ENCODE measurements at regions not wholly inside any gene's neighbourhood (a gene's known extent, or its start where the extent isn't known, plus 50 kb on each side); places are given as distances from the start of the nearest gene placed in this dataset.

- DNase-seq (ENCODE audit: low spot score) (no peak), FAIRE-seq (no peak)
These were observed 219.2 kb upstream of the KLF4 start for GRCh38 chr9:107708791-107709190.

- FAIRE-seq (no peak), DNase-seq (ENCODE audit: low spot score) (peak; percentile 24)
These were observed 218.4 kb upstream of the KLF4 start for GRCh38 chr9:107707915-107708441.

GRCh38 chr9:107707428-107707837 is 217.9 kb upstream of the KLF4 start:
- no peak for FAIRE-seq
- peak; percentile 44 for DNase-seq (ENCODE audit: low spot score)

GRCh38 chr9:107706701-107707427 is 217.3 kb upstream of the KLF4 start:
- FAIRE-seq: no peak
- DNase-seq (ENCODE audit: low spot score): no peak

- FAIRE-seq (no peak), DNase-seq (ENCODE audit: low spot score) (no peak)
These were observed 216.0 kb upstream of the KLF4 start for GRCh38 chr9:107705521-107705920.

- DNase-seq (ENCODE audit: low spot score): no peak
- FAIRE-seq: no peak
These were observed 215.2 kb upstream of the KLF4 start for GRCh38 chr9:107704774-107705173.

GRCh38 chr9:107703651-107704050 is 214.1 kb upstream of the KLF4 start:
- no peak for DNase-seq (ENCODE audit: low spot score)
- FAIRE-seq: no peak

- FAIRE-seq: no peak
- no peak for DNase-seq (ENCODE audit: low spot score)
These were observed 211.3 kb upstream of the KLF4 start for GRCh38 chr9:107700847-107701246.

GRCh38 chr9:107699231-107699630 is 209.7 kb upstream of the KLF4 start:
- no peak for DNase-seq (ENCODE audit: low spot score)
- no peak for FAIRE-seq

- DNase-seq (ENCODE audit: low spot score): no peak
- FAIRE-seq: no peak
These were observed 209.2 kb upstream of the KLF4 start for GRCh38 chr9:107698779-107699178.

GRCh38 chr9:107696302-107696701 is 206.7 kb upstream of the KLF4 start:
- DNase-seq (ENCODE audit: low spot score) (no peak), FAIRE-seq (no peak)

- no peak for FAIRE-seq
- DNase-seq (ENCODE audit: low spot score): no peak
These were observed 204.8 kb upstream of the KLF4 start for GRCh38 chr9:107694390-107694789.

- no peak for DNase-seq (ENCODE audit: low spot score)
These were observed 204.2 kb upstream of the KLF4 start for GRCh38 chr9:107693625-107694326.

GRCh38 chr9:107691664-107692063 is 202.1 kb upstream of the KLF4 start:
- DNase-seq (ENCODE audit: low spot score): no peak
- no peak for FAIRE-seq

More at GRCh38 chr9:107693625-107694326, 204.2 kb upstream of the KLF4 start:
- FAIRE-seq: no peak

GRCh38 chr9:107690021-107690420 is 200.5 kb upstream of the KLF4 start:
- no peak for FAIRE-seq

GRCh38 chr9:107688728-107689127 is 199.2 kb upstream of the KLF4 start:
- DNase-seq (ENCODE audit: low spot score) (no peak), FAIRE-seq (no peak)

More at GRCh38 chr9:107690021-107690420, 200.5 kb upstream of the KLF4 start:
- no peak for DNase-seq (ENCODE audit: low spot score)

GRCh38 chr9:107685901-107686300 is 196.3 kb upstream of the KLF4 start:
- FAIRE-seq (no peak), DNase-seq (ENCODE audit: low spot score) (no peak)

- DNase-seq (ENCODE audit: low spot score) (no peak), FAIRE-seq (no peak)
These were observed 195.8 kb upstream of the KLF4 start for GRCh38 chr9:107685376-107685775.

GRCh38 chr9:107684224-107684623 is 194.7 kb upstream of the KLF4 start:
- no peak for FAIRE-seq
- no peak for DNase-seq (ENCODE audit: low spot score)

GRCh38 chr9:107683566-107683965 is 194.0 kb upstream of the KLF4 start:
- no peak for FAIRE-seq
- no peak for DNase-seq (ENCODE audit: low spot score)

- no peak for FAIRE-seq
- no peak for DNase-seq (ENCODE audit: low spot score)
These were observed 192.4 kb upstream of the KLF4 start for GRCh38 chr9:107681988-107682387.

- no peak for FAIRE-seq
- DNase-seq (ENCODE audit: low spot score): no peak
These were observed 186.0 kb upstream of the KLF4 start for GRCh38 chr9:107675351-107676259.

Measured in urothelium cell line (cell line).